ENCODE measurements at regions not wholly inside any gene's neighbourhood (a gene's known extent, or its start where the extent isn't known, plus 50 kb on each side); places are given as distances from the start of the nearest gene placed in this dataset.

GRCh38 chr17:17403899-17404576 is 72.8 kb upstream of the MED9 start:
- H3K79me2 ChIP-seq (ENCODE audit: control insufficient read depth, insufficient read depth, low read length) = no peaks in the 10 kb centered on the region
- no peaks in the 10 kb centered on the region for H3K9me3 ChIP-seq (replicated peaks; ENCODE audit: control insufficient read depth, insufficient read depth, low read depth, low read length)
- ATAC-seq (no peak), DNase-seq (ENCODE audit: extremely low read depth in 1 of 4, low spot score in 3 of 4) (no peak), FAIRE-seq (no peak)
- WGBS (ENCODE audit: insufficient coverage, low coverage, missing lambda C conversion rate) = 12% methylated on average over 9 of the region's 17 CpGs
- H2AFZ ChIP-seq (ENCODE audit: low read depth, low read length) = no peak overlapping the region
- no TSS peak for BruUV-seq (replicated peaks)
- H3K27ac ChIP-seq (ENCODE audit: extremely low read depth, low read depth, low read length) = no peak overlapping the region
- POLR2A ChIA-PET = no interaction called here
- H3K4me1 ChIP-seq (replicated peaks in 1 of 2; ENCODE audit: control insufficient read depth in 2 of 2, insufficient read depth in 2 of 2, low read length in 2 of 2) = peaks cover 0 to 3% of the 10 kb centered on the region in 2 experiments; a peak in 3 of 5 replicates
- no peaks in the 10 kb centered on the region for H3K9me1 ChIP-seq (ENCODE audit: control insufficient read depth, insufficient read depth, low read length)
- no peak overlapping the region for H3K4me2 ChIP-seq (ENCODE audit: insufficient read depth, low read length)
- H3K4me3 ChIP-seq = no peak overlapping the region
- intact Hi-C loops (cut with micrococcal nuclease) = loop anchor here (5.0 kb wide), 1 partner anchor 47 kb away; no protein-coding TSS in a partner anchor
- CTCF ChIA-PET (ENCODE audit: low intra/inter-chr PET ratio) = no interaction called here
- H3K9ac ChIP-seq (ENCODE audit: insufficient read depth in 1 of 2, low read depth in 2 of 2, low read length in 2 of 2) = no peak overlapping the region; a peak in 1 of 4 replicates
- H4K20me1 ChIP-seq (replicated peaks; ENCODE audit: control insufficient read depth, insufficient read depth, low read length) = no peaks in the 10 kb centered on the region
- H3K36me3 ChIP-seq (ENCODE audit: control insufficient read depth, insufficient read depth, low read length) = no peaks in the 10 kb centered on the region
- peaks cover 13 to 65% of the 10 kb centered on the region in 2 experiments for H3K27me3 ChIP-seq (ENCODE audit: control insufficient read depth in 2 of 2, insufficient read depth in 2 of 2, low read length in 2 of 2)
- in situ Hi-C loops (cut with MboI) = no loop called here
- TF ChIP-seq, protein P1, sequence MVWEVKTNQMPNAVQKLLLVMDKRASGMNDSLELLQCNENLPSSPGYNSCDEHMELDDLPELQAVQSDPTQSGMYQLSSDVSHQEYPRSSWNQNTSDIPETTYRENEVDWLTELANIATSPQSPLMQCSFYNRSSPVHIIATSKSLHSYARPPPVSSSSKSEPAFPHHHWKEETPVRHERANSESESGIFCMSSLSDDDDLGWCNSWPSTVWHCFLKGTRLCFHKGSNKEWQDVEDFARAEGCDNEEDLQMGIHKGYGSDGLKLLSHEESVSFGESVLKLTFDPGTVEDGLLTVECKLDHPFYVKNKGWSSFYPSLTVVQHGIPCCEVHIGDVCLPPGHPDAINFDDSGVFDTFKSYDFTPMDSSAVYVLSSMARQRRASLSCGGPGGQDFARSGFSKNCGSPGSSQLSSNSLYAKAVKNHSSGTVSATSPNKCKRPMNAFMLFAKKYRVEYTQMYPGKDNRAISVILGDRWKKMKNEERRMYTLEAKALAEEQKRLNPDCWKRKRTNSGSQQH (CRISPR knock-in tag; IDR thresholded peaks at IDR 0.05) = no peak
- TF ChIP-seq ARID3A (IDR thresholded peaks at IDR 0.05; ENCODE audit: borderline replicate concordance, low read depth, low read length) (no peak), MAFF (IDR thresholded peaks at IDR 0.05; ENCODE audit: low read length) (no peak), ZNF75A (CRISPR knock-in tag; IDR thresholded peaks at IDR 0.05) (no peak), FOXJ2 (tag; IDR thresholded peaks at IDR 0.05) (no peak), ZNF518B (CRISPR knock-in tag; IDR thresholded peaks at IDR 0.05) (no peak), SPI1 (IDR thresholded peaks at IDR 0.05; ENCODE audit: borderline replicate concordance, low read depth, low read length) (no peak), SMARCA4 (IDR thresholded peaks at IDR 0.05) (no peak), DMBX1 (CRISPR knock-in tag; IDR thresholded peaks at IDR 0.05; ENCODE audit: borderline replicate concordance) (no peak)
- TF ChIP-seq, protein P2, sequence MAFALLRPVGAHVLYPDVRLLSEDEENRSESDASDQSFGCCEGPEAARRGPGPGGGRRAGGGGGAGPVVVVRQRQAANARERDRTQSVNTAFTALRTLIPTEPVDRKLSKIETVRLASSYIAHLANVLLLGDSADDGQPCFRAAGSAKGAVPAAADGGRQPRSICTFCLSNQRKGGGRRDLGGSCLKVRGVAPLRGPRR (CRISPR knock-in tag; IDR thresholded peaks at IDR 0.05) = no peak
- TF ChIP-seq, protein P3, sequence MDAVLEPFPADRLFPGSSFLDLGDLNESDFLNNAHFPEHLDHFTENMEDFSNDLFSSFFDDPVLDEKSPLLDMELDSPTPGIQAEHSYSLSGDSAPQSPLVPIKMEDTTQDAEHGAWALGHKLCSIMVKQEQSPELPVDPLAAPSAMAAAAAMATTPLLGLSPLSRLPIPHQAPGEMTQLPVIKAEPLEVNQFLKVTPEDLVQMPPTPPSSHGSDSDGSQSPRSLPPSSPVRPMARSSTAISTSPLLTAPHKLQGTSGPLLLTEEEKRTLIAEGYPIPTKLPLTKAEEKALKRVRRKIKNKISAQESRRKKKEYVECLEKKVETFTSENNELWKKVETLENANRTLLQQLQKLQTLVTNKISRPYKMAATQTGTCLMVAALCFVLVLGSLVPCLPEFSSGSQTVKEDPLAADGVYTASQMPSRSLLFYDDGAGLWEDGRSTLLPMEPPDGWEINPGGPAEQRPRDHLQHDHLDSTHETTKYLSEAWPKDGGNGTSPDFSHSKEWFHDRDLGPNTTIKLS (IDR thresholded peaks at IDR 0.05; ENCODE audit: borderline replicate concordance, low read depth) = no peak
